Keratinocyte (primary cell): ENCODE measurements at regions not wholly inside any gene's neighbourhood (a gene's known extent, or its start where the extent isn't known, plus 50 kb on each side); places are given as distances from the start of the nearest gene placed in this dataset.

ENCODE experiments used
- EZH2 ChIP-seq: IDR thresholded peaks from one replicate; pipeline ENCODE4 v1.6.1; 2012; ENCODE audit warnings: inconsistent platforms, mild to moderate bottlenecking, low read length, moderate library complexity
- TF ChIP-seq, protein P1 (sequence below), 3 experiments: IDR thresholded peaks in 1 of 3; conservative IDR thresholded peaks in 1 of 3; optimal IDR thresholded peaks in 1 of 3; 2 replicates in 2 of 3; 3 replicates in 1 of 3; pipeline versions ENCODE3 to v1.5.1; 2011; ENCODE audit warnings: low read length in 3 of 3, mild to moderate bottlenecking in 3 of 3, moderate library complexity in 2 of 3, control low read depth in 1 of 3, inconsistent platforms in 1 of 3; ENCODE audit not compliant: insufficient read depth in 2 of 3; ENCODE audit errors: extremely low read depth in 1 of 3

GRCh38 chr13:65907666-65908525 is 1322.2 kb downstream of the PCDH9 start:
- TF ChIP-seq, protein P1, sequence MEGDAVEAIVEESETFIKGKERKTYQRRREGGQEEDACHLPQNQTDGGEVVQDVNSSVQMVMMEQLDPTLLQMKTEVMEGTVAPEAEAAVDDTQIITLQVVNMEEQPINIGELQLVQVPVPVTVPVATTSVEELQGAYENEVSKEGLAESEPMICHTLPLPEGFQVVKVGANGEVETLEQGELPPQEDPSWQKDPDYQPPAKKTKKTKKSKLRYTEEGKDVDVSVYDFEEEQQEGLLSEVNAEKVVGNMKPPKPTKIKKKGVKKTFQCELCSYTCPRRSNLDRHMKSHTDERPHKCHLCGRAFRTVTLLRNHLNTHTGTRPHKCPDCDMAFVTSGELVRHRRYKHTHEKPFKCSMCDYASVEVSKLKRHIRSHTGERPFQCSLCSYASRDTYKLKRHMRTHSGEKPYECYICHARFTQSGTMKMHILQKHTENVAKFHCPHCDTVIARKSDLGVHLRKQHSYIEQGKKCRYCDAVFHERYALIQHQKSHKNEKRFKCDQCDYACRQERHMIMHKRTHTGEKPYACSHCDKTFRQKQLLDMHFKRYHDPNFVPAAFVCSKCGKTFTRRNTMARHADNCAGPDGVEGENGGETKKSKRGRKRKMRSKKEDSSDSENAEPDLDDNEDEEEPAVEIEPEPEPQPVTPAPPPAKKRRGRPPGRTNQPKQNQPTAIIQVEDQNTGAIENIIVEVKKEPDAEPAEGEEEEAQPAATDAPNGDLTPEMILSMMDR (optimal IDR thresholded peaks at IDR 0.05 in 1 of 3, IDR thresholded peaks at IDR 0.05 in 1 of 3, conservative IDR thresholded peaks at IDR 0.05 in 1 of 3; ENCODE audit: extremely low read depth in 1 of 3, insufficient read depth in 2 of 3, low read length in 3 of 3), result no peak
- TF ChIP-seq EZH2, result no peak
